Hematopoietic multipotent progenitor cell treated with erythropoietin and hydrocortisone succinate and interleukin-3 and kit ligand, for 8 days (in vitro differentiated cells): ENCODE measurements at regions not wholly inside any gene's neighbourhood (a gene's known extent, or its start where the extent isn't known, plus 50 kb on each side); places are given as distances from the start of the nearest gene placed in this dataset.
"Not testable (repeated sequence)": the region's sequence is repeated elsewhere in the genome, so short reads cannot be mapped to it uniquely, and the experiment has no call there.

Experiments used
- DNase-seq: peaks from one replicate; pipeline ENCODE4 v3.0.0-alpha.2; 2015

DNA sequence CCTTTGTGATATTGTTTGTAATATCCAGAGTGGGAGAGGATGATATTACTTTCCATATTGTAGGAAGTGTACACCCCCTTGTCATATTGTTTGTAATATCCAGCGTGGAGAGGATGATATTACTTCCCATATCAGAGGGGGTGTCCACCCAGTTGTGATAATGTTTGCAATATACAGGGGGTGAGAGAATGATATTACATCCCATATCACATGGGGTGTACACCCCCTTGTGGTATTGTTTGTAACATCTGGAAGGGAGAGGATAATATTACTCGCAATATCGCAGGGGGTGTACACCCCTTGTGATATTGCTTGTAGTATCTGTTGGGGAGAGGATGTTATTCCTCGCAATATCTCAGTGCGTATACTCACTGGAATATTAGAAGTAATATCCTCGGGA, 61.5 kb downstream of the PRSS23 start:
- peak; percentile 10 for DNase-seq

DNA sequence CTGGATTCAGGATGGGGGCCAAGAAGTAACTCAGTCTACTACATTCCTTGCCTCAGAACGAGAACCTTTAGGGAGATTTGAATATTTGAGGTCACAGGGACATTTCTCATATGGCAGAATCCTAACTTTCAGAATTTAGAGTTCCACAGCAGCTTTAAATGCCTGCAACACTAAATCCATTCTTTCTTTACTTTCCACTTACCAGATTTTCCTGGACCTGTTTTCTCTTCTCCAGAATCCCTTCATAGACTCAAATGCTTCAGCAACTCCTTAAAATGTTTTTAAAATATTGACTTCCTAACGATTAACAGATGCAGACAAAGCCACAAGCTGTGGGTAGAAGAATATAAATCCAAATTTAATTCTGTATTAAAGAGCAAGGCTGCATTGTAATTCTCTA, 63.1 kb downstream of the PRSS23 start:
- no peak for DNase-seq

DNA sequence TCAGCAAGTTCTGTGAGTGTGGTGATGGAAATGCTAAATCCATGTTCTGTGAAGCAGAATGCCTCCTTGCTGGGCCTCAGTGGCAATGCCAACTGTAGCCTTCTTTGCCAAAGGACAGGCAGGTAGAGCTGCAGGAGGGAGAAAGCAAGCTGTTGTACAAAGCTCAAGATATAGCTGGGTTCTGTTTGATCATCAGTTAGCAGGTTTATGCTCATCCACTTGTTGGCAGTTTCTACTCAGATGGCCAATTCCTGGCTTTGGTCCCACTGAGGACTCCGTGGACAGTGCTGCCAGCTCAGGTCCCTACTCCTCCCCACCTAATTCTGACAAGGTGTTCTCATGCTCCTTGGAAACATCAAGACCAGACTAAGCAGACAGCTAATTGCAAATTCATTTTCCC, 65.1 kb downstream of the PRSS23 start:
- DNase-seq: no peak

DNA sequence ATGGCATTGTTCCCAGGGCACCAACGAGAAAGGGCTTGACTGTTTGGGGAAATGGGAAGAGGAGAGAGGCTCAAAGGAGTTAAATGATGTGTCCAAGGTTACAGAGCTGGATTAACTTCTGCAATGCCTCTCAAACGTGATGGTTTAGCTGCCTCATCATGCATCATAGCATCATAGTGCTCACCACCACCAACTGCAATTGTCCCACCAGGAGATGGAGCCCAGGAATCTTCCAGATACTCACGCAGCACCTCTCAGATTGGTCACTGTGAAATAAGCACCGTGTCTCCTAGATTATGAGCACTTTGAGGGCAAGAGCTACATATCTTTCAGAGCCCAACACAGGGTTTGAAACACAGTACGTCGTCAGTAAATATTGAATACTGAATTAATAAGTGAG, 69.2 kb downstream of the PRSS23 start:
- no peak for DNase-seq

GRCh38 chr11:86869966-86870570, 69.7 kb downstream of the PRSS23 start:
- peak; percentile 61 for DNase-seq

GRCh38 chr11:86873573-86874083, 73.3 kb downstream of the PRSS23 start:
- no peak for DNase-seq

- DNase-seq: no peak
Observed at GRCh38 chr11:86874304-86875056, 74.1 kb downstream of the PRSS23 start.

- DNase-seq: no peak
Observed at GRCh38 chr11:86876716-86877234, 76.4 kb downstream of the PRSS23 start.

- DNase-seq: no peak
Observed at GRCh38 chr11:86877503-86877902, 77.2 kb downstream of the PRSS23 start.

DNA sequence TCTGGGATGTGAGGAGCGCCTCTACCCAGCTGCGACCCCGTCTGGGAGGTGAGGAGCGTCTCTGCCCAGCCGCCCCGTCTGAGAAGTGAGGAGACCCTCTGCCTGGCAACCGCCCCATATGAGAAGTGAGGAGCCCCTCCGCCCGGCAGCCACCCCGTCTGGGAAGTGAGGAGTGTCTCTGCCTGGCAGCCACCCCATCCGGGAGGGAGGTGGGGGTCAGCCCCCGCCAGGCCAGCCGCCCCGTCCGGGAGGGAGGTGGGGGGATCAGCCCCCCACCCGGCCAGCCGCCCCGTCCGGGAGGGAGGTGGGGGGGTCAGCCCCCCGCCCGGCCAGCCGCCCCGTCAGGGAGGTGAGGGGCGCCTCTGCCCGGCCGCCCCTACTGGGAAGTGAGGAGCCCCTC, 76.0 kb downstream of the FZD4 start:
- DNase-seq: not testable (repeated sequence)

- DNase-seq: no peak
Observed at GRCh38 chr11:86885311-86885710, 69.9 kb downstream of the FZD4 start.

GRCh38 chr11:86888164-86889000, 66.8 kb downstream of the FZD4 start:
- no peak for DNase-seq

DNA sequence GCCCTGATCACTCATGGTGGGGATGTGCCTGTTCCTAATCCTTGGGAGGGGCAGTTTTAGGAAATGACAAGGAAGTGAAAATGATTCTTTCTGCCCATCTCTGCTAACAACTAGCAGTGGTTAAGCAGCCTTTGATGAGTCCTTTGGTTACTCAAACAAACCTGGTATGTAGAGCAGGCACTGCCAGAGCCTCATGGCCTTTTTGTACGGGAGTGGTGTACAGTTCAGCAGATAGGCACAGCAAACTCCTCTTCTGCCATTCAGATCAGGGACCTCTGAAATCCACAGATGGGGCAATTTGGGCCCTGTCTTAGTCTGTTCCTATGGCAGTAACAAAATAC, 66.2 kb downstream of the FZD4 start:
- DNase-seq: no peak

DNA sequence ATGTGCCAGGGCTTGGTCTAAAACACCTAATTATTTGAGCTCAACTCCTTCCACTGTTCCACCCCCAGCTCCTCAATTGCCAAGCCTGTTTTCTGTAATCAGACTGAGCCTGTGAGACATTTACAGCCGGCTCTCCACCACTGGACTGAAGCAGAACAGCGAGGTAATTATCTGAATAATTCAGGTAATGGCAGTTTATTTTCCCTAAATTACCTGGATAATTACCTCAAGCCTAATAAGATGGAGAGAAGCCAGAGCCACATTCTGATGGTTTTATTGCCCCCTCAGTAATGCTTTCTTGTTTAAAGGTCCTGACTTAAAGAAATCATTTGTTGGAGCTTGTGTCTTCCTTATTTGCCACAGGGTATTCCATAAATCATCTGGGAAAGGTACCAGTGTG, 64.2 kb downstream of the FZD4 start:
- no peak for DNase-seq

- no peak for DNase-seq
Observed at GRCh38 chr11:86893235-86893634, 62.0 kb downstream of the FZD4 start.
